ENCODE measurements at regions not wholly inside any gene's neighbourhood (a gene's known extent, or its start where the extent isn't known, plus 50 kb on each side); places are given as distances from the start of the nearest gene placed in this dataset.

GRCh38 chr5:158462349-158463114, 603.6 kb upstream of the CLINT1 start:
- H3K4me3 ChIP-seq (ENCODE audit: low read depth, poor library complexity, severe bottlenecking), result no peak overlapping the region
- 63 to 68% methylated on average over 9 of the region's 9 CpGs for WGBS, 2 donors
- TF ChIP-seq POLR2A (IDR thresholded peaks at IDR 0.05), result no peak
- TF ChIP-seq CTCF (IDR thresholded peaks at IDR 0.05), result no peak
- intact Hi-C loops (cut with DNase I; ENCODE audit: low total_unique reads), result no loop called here
- no peak for DNase-seq (ENCODE audit: low spot score in 2 of 2)

- intact Hi-C loops (cut with DNase I; ENCODE audit: low total_unique reads), result no loop called here
- TF ChIP-seq CTCF (IDR thresholded peaks at IDR 0.05) (no peak), POLR2A (IDR thresholded peaks at IDR 0.05) (no peak)
- WGBS, 2 donors, result 56 to 60% methylated on average over 4 of the region's 4 CpGs
- H3K4me3 ChIP-seq (ENCODE audit: low read depth, poor library complexity, severe bottlenecking), result no peak overlapping the region
- peak; percentile 69 to 86 for DNase-seq (ENCODE audit: low spot score in 2 of 2)
Measured at GRCh38 chr5:158461240-158461854, 602.4 kb upstream of the CLINT1 start.

GRCh38 chr5:158458086-158458485, 599.1 kb upstream of the CLINT1 start:
- TF ChIP-seq POLR2A (IDR thresholded peaks at IDR 0.05), result no peak
- TF ChIP-seq CTCF (IDR thresholded peaks at IDR 0.05), result no peak
- no peak overlapping the region for H3K4me3 ChIP-seq (ENCODE audit: low read depth, poor library complexity, severe bottlenecking)
- intact Hi-C loops (cut with DNase I; ENCODE audit: low total_unique reads), result no loop called here
- 61 to 66% methylated on average over 2 of the region's 2 CpGs for whole genome bisulfite sequencing, 2 donors
- no peak for DNase-seq (ENCODE audit: low spot score in 2 of 2)

- intact Hi-C loops (cut with DNase I; ENCODE audit: low total_unique reads), result no loop called here
- 26 to 29% methylated on average over 1 of the region's 1 CpG for WGBS, 2 donors
- DNase-seq (ENCODE audit: low spot score in 2 of 2), result no peak
Measured at GRCh38 chr5:158456756-158457155, 597.8 kb upstream of the CLINT1 start.

GRCh38 chr5:158456241-158456640, 597.3 kb upstream of the CLINT1 start:
- no peak for TF ChIP-seq CTCF (IDR thresholded peaks at IDR 0.05)
- no peak for TF ChIP-seq POLR2A (IDR thresholded peaks at IDR 0.05)
- no peak for DNase-seq (ENCODE audit: low spot score in 2 of 2)
- WGBS, 2 donors, result 71 to 77% methylated on average over 3 of the region's 3 CpGs
- intact Hi-C loops (cut with DNase I; ENCODE audit: low total_unique reads), result no loop called here
- no peak overlapping the region for H3K4me3 ChIP-seq (ENCODE audit: low read depth, poor library complexity, severe bottlenecking)

More at GRCh38 chr5:158456756-158457155, 597.8 kb upstream of the CLINT1 start:
- no peak overlapping the region for H3K4me3 ChIP-seq (ENCODE audit: low read depth, poor library complexity, severe bottlenecking)
- TF ChIP-seq CTCF (IDR thresholded peaks at IDR 0.05) (no peak), POLR2A (IDR thresholded peaks at IDR 0.05) (no peak)

Measured in lower leg skin (tissue), 4 donors.